ENCODE measurements at regions not wholly inside any gene's neighbourhood (a gene's known extent, or its start where the extent isn't known, plus 50 kb on each side); places are given as distances from the start of the nearest gene placed in this dataset.

DNA sequence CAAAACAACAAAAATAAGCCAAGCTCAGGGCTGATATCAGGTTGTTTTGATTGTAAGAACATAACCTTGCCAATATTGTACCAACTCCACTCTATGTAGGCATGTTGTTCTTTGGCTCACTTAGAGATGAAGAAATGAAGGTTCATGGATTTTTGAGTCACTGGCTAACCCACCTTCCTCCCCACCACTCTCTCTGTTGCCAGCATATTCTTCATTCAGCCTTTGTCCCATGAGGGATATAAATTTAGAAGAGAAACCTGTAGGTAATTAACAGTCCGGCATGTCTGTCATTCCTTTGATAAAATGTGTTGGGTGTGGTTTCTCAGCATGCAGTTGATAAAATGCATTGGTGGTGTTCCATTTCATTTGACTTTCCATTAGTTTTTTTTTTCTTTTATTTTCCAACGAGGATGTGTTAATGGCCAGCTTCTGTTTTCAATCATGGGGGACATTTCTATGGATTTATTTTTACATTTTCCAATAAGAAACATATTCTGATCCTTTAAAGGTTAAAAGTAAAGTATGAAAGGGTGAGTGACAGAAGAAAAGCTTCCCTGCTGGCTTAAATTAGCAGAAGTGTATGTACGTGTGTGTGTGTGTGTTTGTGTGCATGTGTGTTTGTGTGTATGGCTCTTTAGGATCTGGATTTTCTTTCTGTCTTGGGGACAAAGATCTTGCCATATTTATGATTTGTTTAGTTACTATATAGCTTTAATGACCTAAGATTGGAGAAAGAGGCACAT, 166.2 kb upstream of the KCNJ16 start:
- DNase-seq: no peak

DNA sequence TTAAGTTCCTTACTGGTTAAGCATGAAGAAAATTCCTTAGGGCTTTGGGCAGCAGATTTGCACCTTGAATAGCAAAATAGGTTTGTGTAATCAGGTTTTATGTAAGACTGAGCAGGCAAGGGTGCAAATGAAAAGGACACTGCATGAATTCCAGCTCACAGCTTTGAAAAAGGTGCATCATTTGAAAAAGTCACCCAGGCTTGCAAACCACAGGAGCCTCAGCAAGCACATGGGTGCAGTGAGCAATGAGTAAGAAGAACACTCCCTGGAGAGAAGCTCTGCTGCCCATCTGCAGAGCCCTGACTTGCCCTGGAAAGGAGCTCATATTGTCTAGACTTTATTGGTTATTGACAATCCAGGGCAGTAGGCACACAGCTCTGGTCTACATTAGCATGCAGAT, 165.6 kb upstream of the KCNJ16 start:
- DNase-seq: no peak

DNA sequence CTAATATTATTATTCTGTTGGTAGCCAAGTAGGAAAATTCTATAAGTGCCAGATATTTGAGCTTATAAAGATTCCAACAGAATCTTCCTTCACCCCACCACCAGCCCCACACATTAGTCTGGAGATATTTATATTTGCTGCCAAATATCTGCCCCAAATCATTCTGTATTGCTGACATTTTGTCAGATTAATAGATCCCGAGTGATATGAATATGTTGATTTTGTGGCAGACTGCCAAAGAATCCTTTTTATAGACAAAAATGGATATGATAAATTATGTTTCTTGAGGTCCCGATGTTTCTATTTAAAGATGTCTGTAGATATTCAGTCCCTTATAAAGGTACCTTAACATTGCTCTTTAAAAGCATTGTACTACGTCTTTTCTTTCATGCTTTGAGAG, 162.2 kb upstream of the KCNJ16 start:
- no peak for DNase-seq

DNA sequence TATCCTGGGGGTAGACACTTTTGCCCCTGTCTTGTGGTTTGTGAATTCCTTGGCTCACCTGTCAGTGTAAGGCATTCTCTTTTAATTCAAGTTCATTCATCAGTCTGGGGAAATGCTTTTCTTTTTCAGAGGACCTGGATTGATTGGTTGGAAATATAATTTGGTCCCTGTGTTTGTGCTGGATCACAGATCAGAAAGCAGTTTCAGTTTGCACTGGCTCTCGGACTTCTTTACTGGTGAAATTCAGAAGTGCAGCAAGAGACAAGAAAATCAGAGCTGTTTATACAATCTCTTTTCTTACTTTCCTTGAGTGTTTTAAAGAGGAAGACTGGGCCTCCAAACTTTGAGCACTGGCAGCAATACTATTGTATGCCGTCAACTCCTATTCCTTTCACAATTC, 161.8 kb upstream of the KCNJ16 start:
- no peak for DNase-seq

DNA sequence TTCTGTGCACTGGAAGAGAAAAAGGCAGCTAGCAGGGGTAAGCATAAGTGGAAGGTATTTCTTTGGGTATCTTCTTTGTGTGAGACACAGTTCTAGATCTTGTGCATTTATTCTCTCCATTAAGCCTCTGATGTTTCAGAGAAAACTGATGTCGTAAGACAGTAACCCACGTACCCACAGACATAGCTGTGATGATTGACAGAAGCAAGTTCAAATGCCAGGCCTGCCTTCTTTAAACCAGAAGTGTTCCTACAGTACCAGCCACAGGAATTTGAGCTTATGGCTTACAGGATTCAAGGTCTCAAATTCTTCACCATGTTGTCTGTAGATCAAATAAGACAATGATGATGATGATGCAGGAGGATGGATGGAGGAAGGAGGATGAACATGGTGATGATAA, 161.4 kb upstream of the KCNJ16 start:
- no peak for DNase-seq

DNA sequence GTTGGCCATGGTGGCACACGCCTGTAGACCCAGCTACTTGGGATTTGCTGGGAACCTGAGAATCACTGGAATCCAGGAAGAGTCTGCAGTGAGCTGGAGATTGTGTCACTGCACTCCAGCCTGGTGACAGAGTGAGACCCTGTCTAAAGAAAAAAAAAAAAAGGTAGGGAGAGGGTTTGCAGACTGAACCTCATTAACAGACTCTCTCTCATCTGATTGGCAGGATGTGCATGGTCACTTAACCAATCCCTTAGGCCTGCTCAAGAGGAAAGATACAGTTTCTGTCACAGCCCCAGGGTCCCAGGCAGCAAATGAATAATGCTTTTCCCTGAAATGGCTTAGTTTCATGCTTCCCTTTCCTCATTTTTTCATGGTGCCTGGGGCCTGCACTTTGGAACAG, 160.5 kb upstream of the KCNJ16 start:
- DNase-seq: no peak

DNA sequence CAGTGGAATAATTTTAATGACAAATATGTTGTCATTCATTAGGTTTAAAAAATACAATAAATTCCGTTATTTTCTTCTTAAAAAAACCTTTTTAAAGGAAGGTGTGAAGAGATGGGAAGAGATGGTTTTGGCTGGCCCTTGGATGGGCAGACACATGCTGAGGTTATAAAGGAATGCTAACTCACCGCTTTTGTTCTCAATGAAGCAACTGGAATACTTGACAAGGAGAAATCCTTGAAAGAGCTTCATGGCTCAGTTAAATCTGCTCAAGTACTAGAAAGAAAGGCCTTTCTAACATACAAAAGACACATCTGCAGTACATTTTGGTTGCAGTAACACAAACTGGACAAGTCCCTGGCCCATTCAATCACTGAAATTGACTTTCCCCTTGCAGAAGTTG, 158.3 kb upstream of the KCNJ16 start:
- DNase-seq: no peak

DNA sequence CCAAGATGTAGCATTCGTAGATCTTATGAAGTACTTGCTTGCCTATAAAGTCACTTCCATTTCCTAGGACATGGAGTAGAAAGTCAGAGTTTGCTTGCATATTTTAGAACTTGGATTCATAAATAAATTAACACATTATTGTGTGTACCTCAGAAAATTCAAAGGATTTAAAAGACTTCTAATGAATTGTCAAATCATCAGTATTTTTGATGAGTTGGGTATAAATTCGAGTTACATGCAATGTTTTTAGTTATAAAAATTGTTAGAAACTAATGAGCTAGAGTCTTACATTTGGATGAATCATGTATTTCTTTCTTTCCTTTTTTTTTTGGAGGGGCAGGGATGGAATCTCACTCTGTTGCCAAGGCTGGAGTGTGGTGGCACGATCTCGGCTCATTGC, 156.9 kb upstream of the KCNJ16 start:
- no peak for DNase-seq

DNA sequence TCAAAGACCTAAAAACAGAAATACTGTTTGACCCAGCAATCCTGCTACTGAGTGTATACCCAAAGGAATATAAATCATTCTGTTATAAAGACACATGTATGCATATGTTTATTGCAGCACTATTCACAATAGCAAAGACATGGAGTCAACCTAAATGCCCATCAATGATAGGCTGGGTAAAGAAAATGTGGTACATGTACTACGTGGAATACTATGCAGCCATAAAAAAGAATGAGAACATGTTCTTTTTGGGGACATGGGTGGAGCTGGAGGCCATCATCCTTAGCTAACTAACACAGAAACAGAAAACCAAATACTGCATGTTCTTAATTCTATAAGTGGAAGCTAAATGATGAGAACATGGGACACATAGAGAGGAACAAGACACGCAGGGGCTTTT, 155.2 kb upstream of the KCNJ16 start:
- no peak for DNase-seq

DNA sequence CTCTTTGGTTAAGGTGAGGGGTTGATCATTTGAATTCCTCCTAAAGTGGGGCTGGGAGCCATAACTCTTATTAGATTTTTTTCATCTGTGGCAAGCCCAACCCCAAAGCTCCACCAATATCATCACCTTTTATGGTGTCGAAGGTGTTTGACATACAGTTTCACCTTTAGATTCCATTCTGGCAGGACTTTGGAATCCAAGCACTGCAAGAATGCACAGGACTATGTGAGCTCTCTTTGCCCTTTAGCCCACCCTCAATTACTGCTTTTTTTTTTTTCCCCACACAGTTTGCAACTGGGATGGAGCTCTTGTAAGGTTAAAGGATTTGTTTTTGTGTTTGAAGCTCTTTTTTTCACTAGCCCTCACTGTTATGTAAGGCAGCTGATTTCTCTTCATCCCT, 154.0 kb upstream of the KCNJ16 start:
- DNase-seq: no peak

DNA sequence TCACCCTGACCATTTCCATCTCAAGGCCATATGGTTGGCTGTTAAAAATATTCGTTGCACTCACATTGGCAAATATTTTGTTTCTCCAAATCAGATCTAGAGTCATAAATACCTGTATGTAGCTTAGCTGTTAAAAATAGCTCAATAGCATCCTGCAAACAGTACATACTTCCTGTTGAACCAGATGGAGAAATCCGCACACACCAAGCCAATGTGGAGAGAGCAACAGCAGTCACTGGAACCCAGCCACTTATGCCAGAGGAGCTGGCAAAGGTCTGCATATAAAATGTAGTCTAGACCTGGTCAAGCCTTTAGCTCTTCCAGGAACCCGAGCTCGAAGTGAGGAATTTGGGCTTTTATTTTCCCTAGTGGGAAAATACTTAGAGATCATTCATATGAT, 146.4 kb upstream of the KCNJ16 start:
- no peak for DNase-seq

DNA sequence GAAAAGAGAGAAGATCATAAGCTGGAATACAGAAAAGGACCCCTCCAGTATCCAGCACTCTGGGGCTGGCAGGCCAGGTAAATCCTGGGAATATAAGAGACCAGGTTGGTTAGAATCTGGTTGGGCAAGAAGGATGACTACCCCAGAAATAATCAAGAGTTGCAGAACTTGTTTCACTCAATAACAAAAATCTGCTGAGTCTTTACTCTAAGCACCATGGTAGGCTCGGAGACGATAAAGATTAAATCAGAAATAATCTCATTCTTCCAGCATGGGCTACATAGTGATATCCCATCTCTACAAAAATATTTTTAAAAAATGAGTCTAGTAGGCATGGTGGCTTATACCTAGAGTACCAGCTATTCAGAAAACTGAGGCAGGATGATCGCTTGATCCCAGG, 138.0 kb upstream of the KCNJ16 start:
- DNase-seq: no peak

DNA sequence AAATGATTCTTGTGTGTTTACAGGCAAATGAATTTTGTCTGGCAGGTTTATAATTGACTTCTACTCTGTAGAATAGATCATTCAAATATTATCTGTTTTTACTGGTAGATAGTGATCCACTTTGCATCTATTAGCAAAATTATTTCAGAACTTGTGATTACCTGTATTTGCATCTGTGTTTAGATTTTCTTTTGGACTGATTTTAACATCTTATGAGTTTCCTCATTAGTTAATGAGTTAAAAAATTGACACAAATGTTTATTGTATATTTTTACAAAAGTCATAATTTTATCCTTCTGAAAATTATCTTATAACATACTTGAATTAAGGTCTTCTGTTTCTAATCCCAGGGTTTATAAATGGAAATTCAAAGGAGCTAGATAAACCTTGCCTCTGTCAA, 132.0 kb upstream of the KCNJ16 start:
- no peak for DNase-seq

DNA sequence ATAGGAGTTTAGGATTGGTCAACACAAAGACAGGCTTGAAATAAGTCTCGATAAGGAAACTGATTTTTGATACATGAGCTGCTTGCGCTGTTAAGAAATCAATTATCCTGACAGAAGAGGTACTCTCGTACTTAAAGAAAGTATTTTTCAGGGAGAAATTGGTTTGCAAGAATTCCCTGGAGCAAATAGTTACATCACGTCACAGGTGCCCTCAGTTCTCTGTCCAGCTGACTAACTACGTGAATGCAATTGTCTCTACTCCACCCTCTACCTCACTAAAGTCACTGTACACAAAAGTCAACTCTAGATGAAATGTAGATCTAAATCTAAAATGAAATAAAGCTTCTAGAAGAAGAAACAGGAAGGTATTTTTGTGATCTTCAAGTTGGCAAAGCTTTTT, 130.6 kb upstream of the KCNJ16 start:
- no peak for DNase-seq

DNA sequence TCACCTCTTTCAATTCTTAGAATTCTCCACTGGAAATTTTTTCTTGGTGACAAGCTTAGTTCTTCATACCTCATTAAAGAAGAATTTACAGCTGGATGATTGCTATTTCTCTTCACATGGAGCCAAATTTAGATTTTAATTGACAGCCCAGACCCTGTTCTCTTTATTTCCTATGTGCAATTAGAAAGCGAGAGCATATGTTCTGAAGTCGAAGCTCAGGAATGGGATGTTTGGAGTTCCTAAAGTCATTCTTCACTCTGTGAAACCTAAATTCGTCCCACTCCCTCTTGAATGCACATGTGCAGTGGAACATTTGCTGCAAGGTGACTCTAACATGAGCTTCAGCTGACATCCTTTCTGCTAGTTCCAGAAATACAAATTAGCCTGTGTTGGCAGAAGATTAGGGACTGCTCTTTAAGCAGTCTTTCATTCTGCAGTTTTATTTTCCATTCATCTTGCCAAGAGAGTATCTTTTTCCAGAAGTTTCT, 129.3 kb upstream of the KCNJ16 start:
- DNase-seq: no peak

DNA sequence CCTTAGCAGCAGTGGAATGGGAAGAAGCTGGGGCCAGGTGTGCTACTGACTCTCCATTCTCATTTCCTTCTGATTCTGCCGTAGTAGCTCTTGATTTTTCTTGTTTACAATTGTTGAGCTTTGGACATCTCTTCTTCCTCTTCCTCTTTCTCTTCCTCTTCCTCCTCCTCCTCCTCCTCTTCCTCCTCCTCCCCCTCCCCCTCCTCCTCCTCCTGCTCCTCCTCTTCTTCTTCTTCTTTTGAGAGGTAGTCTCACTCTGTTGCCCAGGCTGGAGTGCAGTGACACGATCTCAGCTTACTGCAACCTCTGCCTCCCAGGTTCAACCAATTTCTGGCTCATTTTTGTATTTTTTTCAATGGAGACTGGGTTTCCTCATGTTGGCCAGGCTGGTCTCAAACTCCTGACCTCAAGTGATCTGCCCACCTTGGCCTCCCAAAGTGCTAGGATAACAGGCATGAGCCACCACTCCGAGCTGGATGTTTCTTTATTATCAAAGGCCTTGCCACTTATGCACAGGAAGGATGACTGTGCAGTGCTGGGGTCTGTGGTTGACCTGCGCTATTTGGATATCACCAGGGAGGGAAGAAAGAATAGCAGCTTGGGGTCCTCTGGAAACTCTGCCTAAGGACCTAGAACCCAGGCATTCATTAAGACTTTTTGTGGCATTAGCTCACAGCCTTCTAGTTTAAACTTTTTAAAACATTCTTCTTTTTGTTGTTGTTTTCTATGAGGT, 127.8 kb upstream of the KCNJ16 start:
- DNase-seq: no peak

DNA sequence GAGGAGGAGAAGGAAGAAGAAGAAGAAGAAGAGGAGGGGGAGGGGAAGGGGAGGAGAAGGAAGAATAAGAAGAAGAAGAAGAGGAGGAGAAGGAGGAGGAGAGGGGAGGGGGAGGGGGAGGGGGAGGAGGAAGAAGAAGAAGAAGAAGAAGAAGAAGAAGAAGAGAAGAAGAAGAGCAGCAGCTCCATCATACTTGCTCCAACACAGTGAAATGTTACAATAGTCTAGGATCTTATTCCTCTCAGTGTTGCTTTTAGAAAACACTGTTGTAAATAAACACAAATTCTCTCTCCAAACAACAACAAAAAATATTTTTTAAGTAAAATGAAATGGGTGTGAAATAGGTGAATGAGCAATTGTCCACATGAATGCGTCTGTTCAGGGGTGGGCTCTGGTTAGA, 126.6 kb upstream of the KCNJ16 start:
- DNase-seq: no peak

DNA sequence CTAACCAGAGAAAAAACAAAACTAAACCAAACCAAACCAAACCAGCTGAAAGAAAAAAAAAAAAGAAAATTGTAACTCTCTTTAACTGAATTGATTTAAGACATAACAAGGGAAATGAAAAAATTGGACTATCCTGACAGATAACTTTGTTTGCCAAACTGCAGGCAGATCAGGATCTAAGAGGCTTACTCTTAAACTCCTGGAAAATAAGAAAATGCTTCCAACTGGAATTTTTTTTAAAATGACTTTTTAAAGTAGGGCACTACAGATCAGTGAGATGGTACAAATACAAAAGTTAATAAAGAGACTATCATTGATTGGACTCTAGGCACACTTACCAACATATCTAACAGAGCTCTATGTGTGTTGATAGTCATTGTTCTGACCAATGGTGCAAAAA, 125.5 kb upstream of the KCNJ16 start:
- no peak for DNase-seq

DNA sequence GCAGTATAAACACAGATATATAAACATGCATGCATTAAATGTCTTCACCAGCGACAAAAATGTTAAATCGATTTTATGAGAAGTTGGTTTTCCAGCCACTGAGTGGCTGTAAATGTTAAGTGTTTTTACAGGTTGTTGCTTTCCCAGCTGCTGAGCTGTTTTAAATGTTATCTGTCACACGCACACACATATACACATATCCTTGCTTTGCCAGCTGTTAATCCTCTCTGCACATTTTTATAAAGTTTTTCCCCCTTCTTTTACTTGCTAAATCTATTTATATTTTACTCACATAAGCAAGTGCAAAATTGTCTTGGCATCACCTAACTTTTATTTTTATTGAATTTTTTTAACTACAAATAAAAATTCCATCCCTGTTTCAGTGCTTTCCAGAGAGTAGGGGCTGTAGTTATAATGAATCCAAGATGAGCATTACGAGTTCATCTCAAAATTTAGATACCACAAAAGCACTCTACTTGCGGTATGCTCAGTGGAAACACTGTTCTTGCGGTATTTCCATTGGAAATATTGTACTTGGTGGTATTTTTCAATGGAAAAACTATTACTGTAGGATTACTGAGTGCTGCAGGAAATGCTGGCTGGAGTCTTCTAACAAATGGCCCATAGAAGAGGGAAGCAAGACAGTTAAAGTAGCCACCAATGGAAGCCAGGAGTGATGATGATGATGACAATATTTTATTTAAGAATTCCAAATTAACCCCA, 124.9 kb upstream of the KCNJ16 start:
- DNase-seq: no peak

DNA sequence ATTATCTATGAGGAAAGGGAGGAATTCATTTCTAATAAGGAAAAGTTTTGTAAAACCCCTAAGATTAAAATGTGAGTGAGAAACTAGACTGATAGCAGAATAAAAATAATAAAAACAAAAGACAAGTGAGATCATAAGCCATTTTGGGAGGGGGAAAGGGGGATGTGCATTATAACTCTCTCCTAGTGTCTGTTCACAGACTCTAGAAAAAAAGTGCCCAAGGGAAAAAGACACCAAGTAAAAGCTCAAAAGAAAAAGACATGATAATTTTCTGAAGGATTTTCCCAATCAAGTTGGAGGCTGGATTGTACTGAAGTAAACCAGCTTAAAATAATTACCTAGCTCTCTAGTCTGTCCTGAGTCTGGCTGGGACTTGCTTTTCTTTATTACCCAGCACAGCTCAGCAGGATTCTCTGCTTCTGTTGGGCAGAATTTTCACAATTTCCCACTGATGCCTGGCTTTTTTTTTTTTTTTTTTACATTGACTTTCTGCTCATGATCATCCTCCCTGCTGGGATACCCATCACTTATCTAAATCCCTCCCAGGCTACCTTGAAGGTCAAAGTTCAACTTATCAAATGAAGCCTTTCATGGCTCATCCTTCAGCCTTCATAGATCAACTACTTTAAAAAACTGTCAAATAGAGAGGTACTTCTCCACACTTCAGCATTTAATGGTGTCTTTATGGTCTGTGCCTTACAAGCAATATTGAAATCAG, 124.2 kb upstream of the KCNJ16 start:
- no peak for DNase-seq

DNA sequence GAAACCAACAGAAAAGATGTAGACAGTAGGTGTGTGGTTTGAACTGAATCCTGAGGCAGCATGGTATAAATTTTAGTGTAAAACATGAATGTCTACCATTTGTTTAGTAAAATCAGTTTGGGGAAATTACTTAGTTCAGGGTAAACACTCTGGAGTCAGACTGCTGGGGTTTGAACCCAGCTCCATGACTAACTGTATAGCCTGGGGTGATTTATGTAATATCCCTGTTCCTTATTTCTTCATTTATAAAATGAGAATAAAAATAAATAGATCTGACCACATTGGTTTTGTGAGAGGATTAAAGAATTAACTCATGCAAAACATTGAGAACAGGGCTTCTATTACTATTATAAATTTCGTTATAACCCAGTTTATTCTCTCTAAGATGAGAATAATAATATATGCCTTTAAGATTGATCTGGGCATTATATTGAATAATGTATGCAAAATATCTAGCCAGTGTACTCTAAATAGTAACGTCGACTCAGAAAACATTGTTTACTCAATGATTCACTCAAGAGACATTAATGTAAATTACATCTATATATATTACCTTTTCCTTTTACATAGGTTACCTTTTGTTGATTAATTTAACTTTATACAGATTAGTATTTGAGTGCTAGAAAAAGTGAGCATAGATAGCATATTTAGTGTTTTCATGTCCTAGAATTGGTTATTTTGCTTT, 120.6 kb upstream of the KCNJ16 start:
- no peak for DNase-seq

DNA sequence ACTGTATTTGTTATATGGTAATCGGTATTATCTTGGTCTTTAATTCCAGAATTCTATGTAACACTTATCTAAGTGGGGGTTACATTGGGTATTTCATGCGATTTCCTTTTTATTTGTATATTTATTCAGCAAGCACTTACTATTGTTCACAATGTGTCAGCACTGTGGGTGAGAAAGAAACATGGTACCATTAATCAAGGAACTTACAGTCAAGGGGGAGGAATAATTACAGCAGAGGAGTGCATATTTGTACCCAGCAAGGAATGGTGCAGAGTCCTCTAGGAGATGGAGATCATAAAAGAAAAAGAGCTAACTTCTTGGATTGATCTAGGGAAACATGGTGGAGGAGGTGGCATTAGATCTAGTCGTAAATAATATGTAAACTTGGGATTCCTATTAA, 117.0 kb upstream of the KCNJ16 start:
- DNase-seq: no peak

DNA sequence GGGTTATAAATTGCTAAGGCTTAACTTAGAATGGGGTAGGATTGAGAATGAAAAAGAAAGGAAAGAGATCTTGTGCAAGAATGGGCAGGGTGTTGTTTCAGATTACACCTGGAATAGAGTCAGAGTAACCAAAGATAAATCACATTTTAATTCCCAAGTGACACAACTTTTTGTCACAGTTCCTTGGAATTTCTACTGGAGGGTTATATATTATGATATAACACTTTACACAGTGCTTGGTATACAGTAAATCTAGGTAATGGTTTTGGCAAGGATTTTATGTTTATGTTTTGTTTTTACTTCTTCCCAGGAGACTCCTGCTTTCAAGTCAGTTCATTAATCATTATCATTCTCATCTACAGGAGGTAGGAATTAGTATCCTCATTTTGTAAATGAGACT, 115.7 kb upstream of the KCNJ16 start:
- DNase-seq: no peak
